Adrenal gland (tissue), 9 donors: ENCODE measurements at regions not wholly inside any gene's neighbourhood (a gene's known extent, or its start where the extent isn't known, plus 50 kb on each side); places are given as distances from the start of the nearest gene placed in this dataset.

Source experiments
- DNase-seq, 7 donors: peaks; one replicate each; pipeline ENCODE4 v3.0.0-alpha.2; 2019 to 2020
- H3K27ac ChIP-seq, 5 donors: fragments of 200-600 bp; sonication (generic) in 4 of 5; 1 replicate in 3 of 5; 2 replicates in 2 of 5; pipeline versions ENCODE4 v1.5.1 to v1.8.0; 2016 to 2020; ENCODE audit warnings: mild to moderate bottlenecking in 1 of 5
- H3K27me3 ChIP-seq: fragments of 200-600 bp; 2 replicates; pipeline ENCODE4 v1.8.0; 2021
- H3K36me3 ChIP-seq, 2 donors: fragments of 200-600 bp; replicated peaks in 1 of 2; 1 replicate in 1 of 2; 2 replicates in 1 of 2; pipeline versions ENCODE4 v1.5.1 to v1.8.0; 2018 to 2022
- H3K4me1 ChIP-seq, 2 donors: fragments of 200-600 bp; replicated peaks in 1 of 2; 1 replicate in 1 of 2; 2 replicates in 1 of 2; pipeline versions ENCODE4 v1.5.1 to v1.8.0; 2018 to 2021
- H3K4me3 ChIP-seq, 4 donors: fragments of 200-600 bp; sonication (generic) in 3 of 4; one replicate each; pipeline ENCODE4 v1.5.1; 2016 to 2018
- H3K9me3 ChIP-seq, 3 donors: fragments of 200-600 bp; sonication (generic) in 1 of 3; replicated peaks in 1 of 3; 1 replicate in 2 of 3; 2 replicates in 1 of 3; pipeline versions ENCODE4 v1.5.1 to v1.8.0; 2016 to 2021
- CTCF ChIP-seq, 6 experiments: fragments of 450-650 bp in 4 of 6; fragments of 200-600 bp in 2 of 6; sonication (generic) in 1 of 6; IDR thresholded peaks; 1 replicate in 5 of 6; 2 replicates in 1 of 6; pipeline versions ENCODE4 v1.5.1 to v1.8.0; 2016 to 2021; ENCODE audit warnings: antibody characterized with exemption in 6 of 6, mild to moderate bottlenecking in 2 of 6, moderate library complexity in 1 of 6
- POLR2A ChIP-seq, 2 donors: fragments of 450-650 bp; IDR thresholded peaks; one replicate each; pipeline ENCODE4 v1.6.1; 2017; ENCODE audit warnings: antibody characterized with exemption in 2 of 2, mild to moderate bottlenecking in 2 of 2, moderate library complexity in 1 of 2
- WGBS, 4 donors: extraction: QIAGEN DNeasy Blood & Tissue Kit in 2 of 4; methylation state at CpG; one replicate each; pipeline versions ENCODE4 v1.1.5 to v1.1.7; 2013 to 2017; 5-methylcytosine and 5-hydroxymethylcytosine counted together
- intact Hi-C, 2 donors: fragments of 100-400 bp; cut with DNase I; formaldehyde crosslinking; loops; one replicate each; pipeline versions ENCODE4 v1.14.1 to v1.15.0; 2022 to 2023
- donor health status: healthy with polysubstance abuse.
- donor health status: Bipolar disorder and iron deficiency.
- donor health status: DM: yes; HTN: yes; CAD: no.
- donor health status: DM: no; HTN: no; CAD: no.
- donor health status: DM: no; HTN: no; CAD: no.

- no peaks in the 10 kb centered on the region for H3K27me3 ChIP-seq
- no peak overlapping the region for H3K4me3 ChIP-seq
- no peak for DNase-seq
- H3K9me3 ChIP-seq: no peaks in the 10 kb centered on the region
- no peaks in the 10 kb centered on the region for H3K36me3 ChIP-seq
- TF ChIP-seq POLR2A (IDR thresholded peaks at IDR 0.05) (no peak), CTCF (IDR thresholded peaks at IDR 0.05) (no peak)
- 84 to 95% (median 89%) methylated on average over 2 of the region's 2 CpGs for WGBS, 4 donors
- no peaks in the 10 kb centered on the region for H3K4me1 ChIP-seq
- intact Hi-C loops: no loop called here
- H3K27ac ChIP-seq: no peak overlapping the region
These were observed 246.9 kb downstream of the ACTR3B start for GRCh38 chr7:153006452-153006851.

GRCh38 chr7:153006911-153007310, 247.4 kb downstream of the ACTR3B start:
- Histone ChIP-seq H3K36me3 (no peaks in the 10 kb centered on the region), H3K4me3 (no peak overlapping the region), H3K27ac (no peak overlapping the region), H3K9me3 (no peaks in the 10 kb centered on the region), H3K27me3 (no peaks in the 10 kb centered on the region), H3K4me1 (no peaks in the 10 kb centered on the region)
- TF ChIP-seq POLR2A (IDR thresholded peaks at IDR 0.05) (no peak), CTCF (IDR thresholded peaks at IDR 0.05) (no peak)
- WGBS, 4 donors: 83 to 92% (median 87%) methylated on average over 8 of the region's 8 CpGs
- intact Hi-C loops: no loop called here
- no peak for DNase-seq

- TF ChIP-seq POLR2A (IDR thresholded peaks at IDR 0.05) (no peak), CTCF (IDR thresholded peaks at IDR 0.05) (no peak)
- 80 to 89% (median 86%) methylated on average over 8 to 10 of the region's 10 CpGs for WGBS, 4 donors
- Histone ChIP-seq H3K4me3 (no peak overlapping the region), H3K9me3 (no peaks in the 10 kb centered on the region), H3K36me3 (no peaks in the 10 kb centered on the region), H3K27me3 (no peaks in the 10 kb centered on the region), H3K4me1 (no peaks in the 10 kb centered on the region), H3K27ac (no peak overlapping the region)
- DNase-seq: no peak
- intact Hi-C loops: no loop called here
These were observed 250.9 kb downstream of the ACTR3B start for GRCh38 chr7:153010416-153010815.

GRCh38 chr7:153012203-153012602, 252.7 kb downstream of the ACTR3B start:
- no peaks in the 10 kb centered on the region for H3K4me1 ChIP-seq

More at GRCh38 chr7:153012203-153012602, 252.7 kb downstream of the ACTR3B start:
- Histone ChIP-seq H3K27me3 (no peaks in the 10 kb centered on the region), H3K9me3 (no peaks in the 10 kb centered on the region), H3K27ac (no peak overlapping the region), H3K4me3 (no peak overlapping the region), H3K36me3 (no peaks in the 10 kb centered on the region)
- no peak for TF ChIP-seq POLR2A (IDR thresholded peaks at IDR 0.05)
- TF ChIP-seq CTCF (IDR thresholded peaks at IDR 0.05): no peak
- 78 to 88% (median 84%) methylated on average over 4 of the region's 4 CpGs for WGBS, 4 donors
- DNase-seq: no peak
- intact Hi-C loops: no loop called here
